HG03064 (cell line): ENCODE measurements at regions not wholly inside any gene's neighbourhood (a gene's known extent, or its start where the extent isn't known, plus 50 kb on each side); places are given as distances from the start of the nearest gene placed in this dataset.

Source experiments
- ATAC-seq: cut with Tn5 transposase; IDR thresholded peaks from one replicate; pipeline ENCODE4 v1.9.1; 2021; ENCODE audit warnings: low read depth; ENCODE audit not compliant: unreplicated experiment

GRCh38 chr6:170137911-170138910 lies 152.7 kb downstream of the DLL1 start:
- ATAC-seq, result no peak

GRCh38 chr6:170137176-170137891 lies 153.5 kb downstream of the DLL1 start:
- ATAC-seq, result no peak

GRCh38 chr6:170136541-170137175 lies 154.2 kb downstream of the DLL1 start:
- ATAC-seq, result no peak

GRCh38 chr6:170135821-170136471 lies 154.9 kb downstream of the DLL1 start:
- no peak for ATAC-seq

- ATAC-seq, result no peak
Measured at GRCh38 chr6:170135461-170135820, 155.4 kb downstream of the DLL1 start.

- no peak for ATAC-seq
Measured at GRCh38 chr6:170134471-170135440, 156.1 kb downstream of the DLL1 start.

- ATAC-seq, result no peak
Measured at GRCh38 chr6:170134031-170134470, 156.8 kb downstream of the DLL1 start.

- no peak for ATAC-seq
Measured at GRCh38 chr6:170132561-170132991, 158.3 kb downstream of the DLL1 start.

GRCh38 chr6:170132011-170132521 lies 158.8 kb downstream of the DLL1 start:
- ATAC-seq, result no peak

- ATAC-seq, result no peak
Measured at GRCh38 chr6:170131351-170131750, 159.5 kb downstream of the DLL1 start.

- no peak for ATAC-seq
Measured at GRCh38 chr6:170130771-170131241, 160.1 kb downstream of the DLL1 start.

GRCh38 chr6:170130201-170130621 lies 160.7 kb downstream of the DLL1 start:
- no peak for ATAC-seq

- no peak for ATAC-seq
Measured at GRCh38 chr6:170129691-170130171, 161.1 kb downstream of the DLL1 start.

GRCh38 chr6:170128811-170129681 lies 161.8 kb downstream of the DLL1 start:
- no peak for ATAC-seq

GRCh38 chr6:170128346-170128745 lies 162.5 kb downstream of the DLL1 start:
- no peak for ATAC-seq

- peak; percentile 37 for ATAC-seq
Measured at GRCh38 chr6:170127151-170127550, 163.7 kb downstream of the DLL1 start.

- no peak for ATAC-seq
Measured at GRCh38 chr6:170125456-170126300, 165.2 kb downstream of the DLL1 start.
